ENCODE measurements at regions not wholly inside any gene's neighbourhood (a gene's known extent, or its start where the extent isn't known, plus 50 kb on each side); places are given as distances from the start of the nearest gene placed in this dataset.
"Not testable (repeated sequence)": the region's sequence is repeated elsewhere in the genome, so short reads cannot be mapped to it uniquely, and the experiment has no call there.

GRCh38 chr15:92796161-92796611 is 103.9 kb upstream of the CHD2 start:
- H3K27ac ChIP-seq, result no peak overlapping the region
- H3K9me3 ChIP-seq, result no peaks in the 10 kb centered on the region
- no peaks in the 10 kb centered on the region for H3K36me3 ChIP-seq
- intact Hi-C loops (cut with DNase I), result no loop called here
- TF ChIP-seq CTCF (IDR thresholded peaks at IDR 0.05), result no peak
- H3K4me3 ChIP-seq, result no peak overlapping the region
- no peaks in the 10 kb centered on the region for H3K27me3 ChIP-seq
- DNase-seq, result no peak
- H3K4me1 ChIP-seq, result peaks cover 5% of the 10 kb centered on the region
- ATAC-seq, result no peak

GRCh38 chr15:92797168-92798052 is 102.7 kb upstream of the CHD2 start:
- Histone ChIP-seq H3K36me3 (no peaks in the 10 kb centered on the region), H3K4me1 (peaks cover 17% of the 10 kb centered on the region), H3K4me3 (no peak overlapping the region), H3K9me3 (no peaks in the 10 kb centered on the region), H3K27me3 (no peaks in the 10 kb centered on the region), H3K27ac (peak overlapping the region; percentile 39)
- peak; percentile 91 for ATAC-seq
- intact Hi-C loops (cut with DNase I), result no loop called here
- TF ChIP-seq CTCF (IDR thresholded peaks at IDR 0.05), result peak; percentile 78
- DNase-seq, result no peak

GRCh38 chr15:92800013-92800412 is 100.1 kb upstream of the CHD2 start:
- TF ChIP-seq CTCF (IDR thresholded peaks at IDR 0.05), result no peak
- ATAC-seq, result no peak
- Histone ChIP-seq H3K27ac (no peak overlapping the region), H3K36me3 (no peaks in the 10 kb centered on the region), H3K4me3 (no peak overlapping the region), H3K9me3 (no peaks in the 10 kb centered on the region), H3K27me3 (no peaks in the 10 kb centered on the region), H3K4me1 (peaks cover 36% of the 10 kb centered on the region)
- no peak for DNase-seq
- intact Hi-C loops (cut with DNase I), result loop anchor here (10.0 kb wide), 1 partner anchor 115 kb away; no protein-coding TSS in a partner anchor

GRCh38 chr15:92800416-92801055 is 99.6 kb upstream of the CHD2 start:
- not testable (repeated sequence) for H3K27me3 ChIP-seq, ATAC-seq, H3K4me3 ChIP-seq, H3K9me3 ChIP-seq, DNase-seq, H3K27ac ChIP-seq, H3K36me3 ChIP-seq
- peaks cover 39% of the 10 kb centered on the region for H3K4me1 ChIP-seq
- intact Hi-C loops (cut with DNase I), result loop anchor here (10.0 kb wide), 1 partner anchor 114 kb away; no protein-coding TSS in a partner anchor

- intact Hi-C loops (cut with DNase I), result loop anchor here (10.0 kb wide), 1 partner anchor 114 kb away; no protein-coding TSS in a partner anchor
- not testable (repeated sequence) for H3K27me3 ChIP-seq, H3K4me3 ChIP-seq, H3K36me3 ChIP-seq, H3K9me3 ChIP-seq, DNase-seq, ATAC-seq
- H3K27ac ChIP-seq, result peak overlapping the region; percentile 89
- peaks cover 42% of the 10 kb centered on the region for H3K4me1 ChIP-seq
Measured at GRCh38 chr15:92801056-92801773, 98.9 kb upstream of the CHD2 start.

GRCh38 chr15:92801774-92802464 is 98.2 kb upstream of the CHD2 start:
- no peak for TF ChIP-seq CTCF (IDR thresholded peaks at IDR 0.05)
- H3K27ac ChIP-seq, result peak overlapping the region; percentile 89
- no peak overlapping the region for H3K4me3 ChIP-seq
- H3K27me3 ChIP-seq, result no peaks in the 10 kb centered on the region
- no peak for ATAC-seq
- intact Hi-C loops (cut with DNase I), result loop anchor here (10.0 kb wide), 1 partner anchor 113 kb away; no protein-coding TSS in a partner anchor
- H3K36me3 ChIP-seq, result no peaks in the 10 kb centered on the region
- H3K9me3 ChIP-seq, result no peaks in the 10 kb centered on the region
- peak; percentile 74 for DNase-seq
- peaks cover 44% of the 10 kb centered on the region for H3K4me1 ChIP-seq

All from upper lobe of right lung (tissue), 1 donor.